IMR-90 (cell line): ENCODE measurements at regions not wholly inside any gene's neighbourhood (a gene's known extent, or its start where the extent isn't known, plus 50 kb on each side); places are given as distances from the start of the nearest gene placed in this dataset.

ENCODE experiments used
- ATAC-seq: fragments of 200-7000 bp; cut with Tn5 transposase; 2 replicates; pipeline ENCODE4 v1.9.1; 2020; ENCODE audit warnings: low read depth, mild to moderate bottlenecking, moderate library complexity
- BruUV-seq: library from RNA; stranded (reverse); fragments of 400-500 nt; replicated peaks from 2 replicates; lab custom pipeline; 2021; lab: Mats Ljungman, UMichigan
- CTCF ChIA-PET: fragments of 300-600 bp; formaldehyde crosslinking; extraction: SDS; loops from one replicate; lab custom pipeline; 2021; ENCODE audit warnings: antibody characterized with exemption; lab: Yijun Ruan, JAX
- POLR2A ChIA-PET: fragments of 300-600 bp; sonication (Branson Sonifier 250); formaldehyde crosslinking; loops from one replicate; lab custom pipeline; 2022; ENCODE audit warnings: antibody characterized with exemption; ENCODE audit not compliant: unreplicated experiment; lab: Charles Lee
- DNase-seq: peaks from one replicate; pipeline ENCODE4 v3.0.0; 2013
- H2AFZ ChIP-seq: replicated peaks from 2 replicates; pipeline ENCODE3; 2013; ENCODE audit warnings: low read length, mild to moderate bottlenecking; ENCODE audit not compliant: poor library complexity
- H2AK5ac ChIP-seq: 2 replicates; pipeline ENCODE4 v1.6.1; 2013; ENCODE audit warnings: low read depth, low read length, inconsistent platforms
- H2AK9ac ChIP-seq: replicated peaks from 2 replicates; pipeline ENCODE3; 2013; ENCODE audit warnings: mild to moderate bottlenecking, low read depth, low read length, moderate library complexity; ENCODE audit not compliant: poor library complexity
- H2BK120ac ChIP-seq: 2 replicates; pipeline ENCODE4 v1.6.1; 2013; ENCODE audit warnings: low read depth, low read length, inconsistent platforms
- H2BK15ac ChIP-seq: 3 replicates; pipeline ENCODE4 v1.6.1; 2013; ENCODE audit warnings: low read depth, low read length, inconsistent platforms
- H2BK20ac ChIP-seq: 2 replicates; pipeline ENCODE4 v1.6.1; 2013; ENCODE audit warnings: low read depth, mild to moderate bottlenecking, inconsistent platforms, low read length, moderate library complexity
- H2BK5ac ChIP-seq: 2 replicates; pipeline ENCODE4 v1.6.1; 2013; ENCODE audit warnings: mild to moderate bottlenecking, low read depth, low read length, inconsistent platforms; ENCODE audit not compliant: poor library complexity, severe bottlenecking
- H3K14ac ChIP-seq: replicated peaks from 2 replicates; pipeline ENCODE4 v1.6.1; 2013; ENCODE audit warnings: low read depth, low read length, inconsistent platforms
- H3K18ac ChIP-seq: 2 replicates; pipeline ENCODE4 v1.6.1; 2013; ENCODE audit warnings: low read depth, low read length, control low read depth
- H3K23ac ChIP-seq: 2 replicates; pipeline ENCODE4 v1.6.1; 2013; ENCODE audit warnings: low read depth, low read length, inconsistent platforms
- H3K27ac ChIP-seq: 2 replicates; pipeline ENCODE4 v1.5.1; 2013; ENCODE audit warnings: mild to moderate bottlenecking, control low read depth, low read length; ENCODE audit not compliant: insufficient read depth
- H3K27me3 ChIP-seq: 2 replicates; pipeline ENCODE4 v1.6.1; 2013; ENCODE audit warnings: low read length; ENCODE audit not compliant: control insufficient read depth, insufficient read depth
- H3K36me3 ChIP-seq: 2 replicates; pipeline ENCODE4 v1.6.1; 2013; ENCODE audit warnings: low read length, mixed read lengths; ENCODE audit not compliant: control insufficient read depth, insufficient read depth
- H3K4ac ChIP-seq: 2 replicates; pipeline ENCODE4 v1.6.1; 2013; ENCODE audit warnings: low read depth, low read length, inconsistent platforms
- H3K4me1 ChIP-seq: 2 replicates; pipeline ENCODE4 v1.6.1; 2013; ENCODE audit warnings: low read length, mixed read lengths; ENCODE audit not compliant: control insufficient read depth, insufficient read depth
- H3K4me2 ChIP-seq: 2 replicates; pipeline ENCODE4 v1.6.1; 2013; ENCODE audit warnings: low read depth, mild to moderate bottlenecking, control low read depth, low read length, moderate library complexity
- H3K4me3 ChIP-seq: 2 replicates; pipeline ENCODE4 v1.5.1; 2013; ENCODE audit warnings: low read depth, mild to moderate bottlenecking, control low read depth, low read length, moderate library complexity; ENCODE audit not compliant: insufficient read depth
- H3K56ac ChIP-seq: 2 replicates; pipeline ENCODE4 v1.6.1; 2013; ENCODE audit warnings: low read length, inconsistent platforms; ENCODE audit not compliant: insufficient read depth; ENCODE audit errors: extremely low read depth
- H3K79me1 ChIP-seq, 2 experiments: 2 replicates each; pipeline ENCODE4 v1.6.1; 2013; ENCODE audit warnings: low read length in 2 of 2, inconsistent platforms in 1 of 2, low read depth in 1 of 2
- H3K9ac ChIP-seq: 2 replicates; pipeline ENCODE4 v1.6.1; 2013; ENCODE audit warnings: low read depth, low read length, control low read depth
- H3K9me1 ChIP-seq: 2 replicates; pipeline ENCODE4 v1.6.1; 2013; ENCODE audit warnings: low read length, inconsistent platforms; ENCODE audit not compliant: insufficient read depth
- H3K9me3 ChIP-seq: 2 replicates; pipeline ENCODE4 v1.6.1; 2013; ENCODE audit warnings: low read length; ENCODE audit not compliant: control insufficient read depth, insufficient read depth
- H4K20me1 ChIP-seq: 2 replicates; pipeline ENCODE4 v1.6.1; 2013; ENCODE audit warnings: low read length, inconsistent platforms; ENCODE audit not compliant: insufficient read depth
- H4K5ac ChIP-seq: 2 replicates; pipeline ENCODE4 v1.6.1; 2013; ENCODE audit warnings: mild to moderate bottlenecking, low read depth, low read length, control low read depth
- H4K8ac ChIP-seq, 2 experiments: 2 replicates each; pipeline ENCODE4 v1.6.1; 2013; ENCODE audit warnings: low read depth in 2 of 2, low read length in 2 of 2, control low read depth in 1 of 2, inconsistent platforms in 1 of 2
- H4K91ac ChIP-seq: 2 replicates; pipeline ENCODE4 v1.6.1; 2013; ENCODE audit warnings: low read depth, low read length, inconsistent platforms; ENCODE audit not compliant: insufficient read depth
- CEBPB ChIP-seq: IDR thresholded peaks from 2 replicates; pipeline ENCODE4 v1.6.1; 2012; ENCODE audit warnings: low read depth, low read length, improper control_type of control experiment
- MAFK ChIP-seq: IDR thresholded peaks from 2 replicates; pipeline ENCODE4 v1.6.1; 2012; ENCODE audit warnings: low read depth, low read length, improper control_type of control experiment
- WGBS, 2 experiments: methylation state at CpG; one replicate each; pipeline versions ENCODE4 v1.1.5 to v1.1.7; 2013; ENCODE audit warnings: missing lambda C conversion rate in 2 of 2; ENCODE audit not compliant: insufficient read length in 1 of 2; ENCODE audit errors: extremely low coverage in 2 of 2; 5-methylcytosine and 5-hydroxymethylcytosine counted together
- dilution Hi-C: fragments of 300-500 bp; cut with HindIII; formaldehyde crosslinking; loops from one replicate; pipeline ENCODE4 v1.14.3; 2018; ENCODE audit warnings: low sequenced_read_pairs; ENCODE audit not compliant: unreplicated experiment
- in situ Hi-C: fragments of 300-500 bp; cut with MboI; formaldehyde crosslinking; loops from 3 replicates; pipeline ENCODE4 v1.14.3; 2019; ENCODE audit warnings: low sequenced_read_pairs, inconsistent platforms, mixed read lengths
- intact Hi-C: fragments of 100-400 bp; cut with micrococcal nuclease; formaldehyde crosslinking; loops from 2 replicates; pipeline ENCODE4 v1.10.0; 2022
- TF ChIP-seq, protein P1 (sequence below): conservative IDR thresholded peaks from 2 replicates; pipeline ENCODE4 v1.5.1; 2012; ENCODE audit warnings: mild to moderate bottlenecking, low read depth, low read length, improper control_type of control experiment
- TF ChIP-seq, protein P2 (sequence below): fragments of 150-350 bp; IDR thresholded peaks from 2 replicates; pipeline ENCODE4 v1.6.1; 2017; ENCODE audit warnings: mild to moderate bottlenecking, antibody characterized with exemption, low read length, low read depth

DNA sequence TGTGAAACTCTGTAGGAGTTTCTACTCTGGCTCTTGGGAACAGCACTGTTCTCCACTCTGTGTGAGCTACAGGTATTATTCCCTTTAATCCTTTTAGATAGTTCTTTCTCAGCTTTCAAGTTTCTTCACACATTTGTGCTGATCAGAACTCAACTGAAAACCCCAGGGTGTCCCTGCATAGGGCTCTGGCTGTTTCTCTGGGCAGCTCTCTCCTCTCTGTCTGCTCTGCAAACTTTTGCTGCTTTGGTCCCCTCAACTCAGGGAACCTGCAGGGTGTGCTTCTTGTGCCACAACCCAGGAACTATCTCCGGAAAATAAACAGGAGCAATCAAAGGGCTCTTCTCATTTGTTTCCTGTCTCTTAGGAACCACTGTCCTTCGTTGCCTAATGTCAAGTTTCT is 196.6 kb upstream of the GABRA2 start:
- Histone ChIP-seq H2BK5ac (no peak overlapping the region), H3K23ac (no peak overlapping the region), H3K9me3 (no peaks in the 10 kb centered on the region), H2AK9ac (no peak overlapping the region), H3K56ac (no peak overlapping the region), H2AFZ (no peak overlapping the region), H3K27ac (no peak overlapping the region), H3K4me3 (no peak overlapping the region), H3K36me3 (no peaks in the 10 kb centered on the region), H3K9ac (no peak overlapping the region), H3K4me2 (no peak overlapping the region), H2BK15ac (no peak overlapping the region), H2BK20ac (no peak overlapping the region), H3K9me1 (no peaks in the 10 kb centered on the region), H2BK120ac (no peak overlapping the region), H4K91ac (no peak overlapping the region), H4K20me1 (no peaks in the 10 kb centered on the region), H3K18ac (no peak overlapping the region), H3K27me3 (no peaks in the 10 kb centered on the region), H3K4me1 (no peaks in the 10 kb centered on the region), H2AK5ac (no peak overlapping the region), H3K4ac (no peak overlapping the region), H3K14ac (no peak overlapping the region), H3K79me1 (no peaks in the 10 kb centered on the region), H4K8ac (no peak overlapping the region), H4K5ac (no peak overlapping the region)
- BruUV-seq, result no TSS peak
- no peak for ATAC-seq
- dilution Hi-C loops (no loop called here), intact Hi-C loops (no loop called here), in situ Hi-C loops (no loop called here)
- ChIA-PET CTCF (no interaction called here), POLR2A (no interaction called here)
- TF ChIP-seq CEBPB (no peak), MAFK (no peak)
- TF ChIP-seq, protein P1, sequence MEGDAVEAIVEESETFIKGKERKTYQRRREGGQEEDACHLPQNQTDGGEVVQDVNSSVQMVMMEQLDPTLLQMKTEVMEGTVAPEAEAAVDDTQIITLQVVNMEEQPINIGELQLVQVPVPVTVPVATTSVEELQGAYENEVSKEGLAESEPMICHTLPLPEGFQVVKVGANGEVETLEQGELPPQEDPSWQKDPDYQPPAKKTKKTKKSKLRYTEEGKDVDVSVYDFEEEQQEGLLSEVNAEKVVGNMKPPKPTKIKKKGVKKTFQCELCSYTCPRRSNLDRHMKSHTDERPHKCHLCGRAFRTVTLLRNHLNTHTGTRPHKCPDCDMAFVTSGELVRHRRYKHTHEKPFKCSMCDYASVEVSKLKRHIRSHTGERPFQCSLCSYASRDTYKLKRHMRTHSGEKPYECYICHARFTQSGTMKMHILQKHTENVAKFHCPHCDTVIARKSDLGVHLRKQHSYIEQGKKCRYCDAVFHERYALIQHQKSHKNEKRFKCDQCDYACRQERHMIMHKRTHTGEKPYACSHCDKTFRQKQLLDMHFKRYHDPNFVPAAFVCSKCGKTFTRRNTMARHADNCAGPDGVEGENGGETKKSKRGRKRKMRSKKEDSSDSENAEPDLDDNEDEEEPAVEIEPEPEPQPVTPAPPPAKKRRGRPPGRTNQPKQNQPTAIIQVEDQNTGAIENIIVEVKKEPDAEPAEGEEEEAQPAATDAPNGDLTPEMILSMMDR, result no peak
- TF ChIP-seq, protein P2, sequence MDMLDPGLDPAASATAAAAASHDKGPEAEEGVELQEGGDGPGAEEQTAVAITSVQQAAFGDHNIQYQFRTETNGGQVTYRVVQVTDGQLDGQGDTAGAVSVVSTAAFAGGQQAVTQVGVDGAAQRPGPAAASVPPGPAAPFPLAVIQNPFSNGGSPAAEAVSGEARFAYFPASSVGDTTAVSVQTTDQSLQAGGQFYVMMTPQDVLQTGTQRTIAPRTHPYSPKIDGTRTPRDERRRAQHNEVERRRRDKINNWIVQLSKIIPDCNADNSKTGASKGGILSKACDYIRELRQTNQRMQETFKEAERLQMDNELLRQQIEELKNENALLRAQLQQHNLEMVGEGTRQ, result no peak
- WGBS, 2 experiments, result no CpG with 5 or more reads among the region's 2 CpGs
- DNase-seq, result no peak
